ENCODE measurements at regions not wholly inside any gene's neighbourhood (a gene's known extent, or its start where the extent isn't known, plus 50 kb on each side); places are given as distances from the start of the nearest gene placed in this dataset.
A peak's percentile ranks its signal among the peaks of the same experiment; 100 is the strongest.

DNA sequence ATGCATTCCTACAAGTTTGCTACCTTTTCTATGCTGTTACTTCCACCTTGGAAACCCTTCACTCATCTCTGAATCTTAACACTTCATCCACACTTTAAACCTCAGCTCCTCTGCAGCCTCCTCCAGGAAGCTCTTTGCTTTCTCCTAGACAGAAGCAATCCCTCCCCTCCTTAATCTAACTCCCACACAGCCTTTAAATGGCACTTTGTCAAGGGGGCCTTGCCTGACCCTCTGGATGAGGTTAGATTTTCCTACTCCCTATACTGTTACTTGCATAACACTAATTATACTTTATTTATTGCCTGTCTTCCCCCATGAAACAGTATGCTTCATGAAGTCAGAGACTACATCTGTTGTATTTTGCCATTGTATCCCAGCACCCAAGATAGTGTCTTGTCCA, 394.6 kb downstream of the MED13L start:
- H3K27me3 Mint-ChIP-seq (ENCODE audit: low read depth in 3 of 3): peaks cover 6 to 27% (median 20%) of the 10 kb centered on the region in 3 donors
- H3K27me3 ChIP-seq (ENCODE audit: control insufficient read depth in 2 of 2, insufficient read depth in 2 of 2, low read length in 2 of 2): peaks cover 0 to 2% of the 10 kb centered on the region in 2 donors
- no peaks in the 10 kb centered on the region for H3K36me3 Mint-ChIP-seq
- no peaks in the 10 kb centered on the region for H3K4me1 Mint-ChIP-seq
- H3K4me3 ChIP-seq (replicated peaks in 1 of 3; ENCODE audit: low read depth in 2 of 3, low read length in 3 of 3): no peak overlapping the region
- H4K20me1 ChIP-seq (ENCODE audit: insufficient read depth, low read length): no peaks in the 10 kb centered on the region
- peak overlapping the region in 1 of 2 donors; percentile 6 for H3K4me3 Mint-ChIP-seq
- no peak overlapping the region for H3K27ac Mint-ChIP-seq
- H3K27ac ChIP-seq (ENCODE audit: low read depth in 1 of 2, low read length in 2 of 2): no peak overlapping the region
- intact Hi-C loops (cut with micrococcal nuclease): no loop called here
- DNase-seq: no peak
- no peaks in the 10 kb centered on the region for H3K9me3 ChIP-seq (replicated peaks in 1 of 2; ENCODE audit: control insufficient read depth in 1 of 2, insufficient read depth in 1 of 2, low read length in 2 of 2)
- no peaks in the 10 kb centered on the region for H3K79me2 ChIP-seq (ENCODE audit: insufficient read depth, low read length)
- no peaks in the 10 kb centered on the region for H3K36me3 ChIP-seq (replicated peaks in 1 of 2; ENCODE audit: control insufficient read depth in 1 of 2, insufficient read depth in 2 of 2, low read length in 2 of 2)
- H3K9ac ChIP-seq (ENCODE audit: insufficient read depth, low read length, poor library complexity, severe bottlenecking): no peak overlapping the region
- TF ChIP-seq, protein P1, sequence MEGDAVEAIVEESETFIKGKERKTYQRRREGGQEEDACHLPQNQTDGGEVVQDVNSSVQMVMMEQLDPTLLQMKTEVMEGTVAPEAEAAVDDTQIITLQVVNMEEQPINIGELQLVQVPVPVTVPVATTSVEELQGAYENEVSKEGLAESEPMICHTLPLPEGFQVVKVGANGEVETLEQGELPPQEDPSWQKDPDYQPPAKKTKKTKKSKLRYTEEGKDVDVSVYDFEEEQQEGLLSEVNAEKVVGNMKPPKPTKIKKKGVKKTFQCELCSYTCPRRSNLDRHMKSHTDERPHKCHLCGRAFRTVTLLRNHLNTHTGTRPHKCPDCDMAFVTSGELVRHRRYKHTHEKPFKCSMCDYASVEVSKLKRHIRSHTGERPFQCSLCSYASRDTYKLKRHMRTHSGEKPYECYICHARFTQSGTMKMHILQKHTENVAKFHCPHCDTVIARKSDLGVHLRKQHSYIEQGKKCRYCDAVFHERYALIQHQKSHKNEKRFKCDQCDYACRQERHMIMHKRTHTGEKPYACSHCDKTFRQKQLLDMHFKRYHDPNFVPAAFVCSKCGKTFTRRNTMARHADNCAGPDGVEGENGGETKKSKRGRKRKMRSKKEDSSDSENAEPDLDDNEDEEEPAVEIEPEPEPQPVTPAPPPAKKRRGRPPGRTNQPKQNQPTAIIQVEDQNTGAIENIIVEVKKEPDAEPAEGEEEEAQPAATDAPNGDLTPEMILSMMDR (IDR thresholded peaks at IDR 0.05): no peak
- no peak overlapping the region for H3K4me2 ChIP-seq (replicated peaks; ENCODE audit: extremely low read depth, low read length, poor library complexity, severe bottlenecking)
- H3K4me1 ChIP-seq (ENCODE audit: control insufficient read depth in 1 of 2, insufficient read depth in 2 of 2, low read length in 2 of 2): no peaks in the 10 kb centered on the region
- H2AFZ ChIP-seq (ENCODE audit: insufficient read depth, low read depth, low read length, poor library complexity, severe bottlenecking): no peak overlapping the region
- peaks cover 0 to 5% (median 0%) of the 10 kb centered on the region in 7 donors for H3K9me3 Mint-ChIP-seq

DNA sequence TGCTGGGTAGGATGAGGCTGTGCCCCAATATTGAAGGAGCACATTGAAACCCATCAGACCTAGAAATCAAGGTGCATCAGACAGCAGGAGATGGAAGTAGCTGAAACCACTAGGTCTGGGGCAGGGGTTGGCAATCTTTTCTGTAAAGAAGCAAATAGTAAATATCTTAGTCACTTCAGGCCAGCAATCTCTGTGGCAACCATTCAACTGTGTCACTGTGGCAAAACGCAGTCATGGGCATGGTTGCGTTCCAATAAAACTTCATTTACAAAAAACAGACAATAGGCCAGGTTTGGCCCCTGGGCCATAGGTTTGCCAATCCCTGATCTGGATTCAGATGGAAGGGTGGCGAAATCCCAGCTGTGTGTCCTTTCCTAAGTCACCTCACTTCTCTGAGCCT, 397.3 kb downstream of the MED13L start:
- Histone ChIP-seq H3K9me3 (replicated peaks in 1 of 2; ENCODE audit: control insufficient read depth in 1 of 2, insufficient read depth in 1 of 2, low read length in 2 of 2) (no peaks in the 10 kb centered on the region), H3K9ac (ENCODE audit: insufficient read depth, low read length, poor library complexity, severe bottlenecking) (no peak overlapping the region), H3K4me3 (replicated peaks in 1 of 3; ENCODE audit: low read depth in 2 of 3, low read length in 3 of 3) (no peak overlapping the region), H3K79me2 (ENCODE audit: insufficient read depth, low read length) (no peaks in the 10 kb centered on the region), H3K27me3 (ENCODE audit: control insufficient read depth in 2 of 2, insufficient read depth in 2 of 2, low read length in 2 of 2) (peaks cover 0 to 5% of the 10 kb centered on the region in 2 donors), H3K4me1 (ENCODE audit: control insufficient read depth in 1 of 2, insufficient read depth in 2 of 2, low read length in 2 of 2) (no peaks in the 10 kb centered on the region), H3K36me3 (replicated peaks in 1 of 2; ENCODE audit: control insufficient read depth in 1 of 2, insufficient read depth in 2 of 2, low read length in 2 of 2) (no peaks in the 10 kb centered on the region), H4K20me1 (ENCODE audit: insufficient read depth, low read length) (no peaks in the 10 kb centered on the region), H2AFZ (ENCODE audit: insufficient read depth, low read depth, low read length, poor library complexity, severe bottlenecking) (no peak overlapping the region), H3K27ac (ENCODE audit: low read depth in 1 of 2, low read length in 2 of 2) (no peak overlapping the region), H3K4me2 (replicated peaks; ENCODE audit: extremely low read depth, low read length, poor library complexity, severe bottlenecking) (no peak overlapping the region)
- DNase-seq: no peak
- TF ChIP-seq, protein P1 (IDR thresholded peaks at IDR 0.05): no peak
- intact Hi-C loops (cut with micrococcal nuclease): no loop called here
- H3K27me3 Mint-ChIP-seq (ENCODE audit: low read depth in 3 of 3): peaks cover 6 to 31% (median 14%) of the 10 kb centered on the region in 3 donors
- peaks cover 0 to 11% (median 2%) of the 10 kb centered on the region in 7 donors for H3K9me3 Mint-ChIP-seq
- H3K4me3 Mint-ChIP-seq: no peak overlapping the region
- H3K36me3 Mint-ChIP-seq: no peaks in the 10 kb centered on the region
- H3K27ac Mint-ChIP-seq: no peak overlapping the region
- 86% methylated on average over 3 of the region's 3 CpGs for WGBS (ENCODE audit: insufficient coverage)
- H3K4me1 Mint-ChIP-seq: no peaks in the 10 kb centered on the region
